Skin of body (tissue), 1 donor: ENCODE measurements at regions not wholly inside any gene's neighbourhood (a gene's known extent, or its start where the extent isn't known, plus 50 kb on each side); places are given as distances from the start of the nearest gene placed in this dataset.

ENCODE experiments used
- DNase-seq: peaks from one replicate; lab custom pipeline; 2025; lab: John Stamatoyannopoulos, UW

GRCh38 chr18:55166260-55166598, 207.0 kb upstream of the CCDC68 start:
- DNase-seq, result no peak

- DNase-seq, result no peak
Measured at GRCh38 chr18:55163550-55163949, 204.3 kb upstream of the CCDC68 start.

GRCh38 chr18:55161916-55162315, 202.7 kb upstream of the CCDC68 start:
- peak; percentile 73 for DNase-seq

- DNase-seq, result no peak
Measured at GRCh38 chr18:55159027-55159426, 199.8 kb upstream of the CCDC68 start.

- DNase-seq, result no peak
Measured at GRCh38 chr18:55158570-55158969, 199.3 kb upstream of the CCDC68 start.

- DNase-seq, result no peak
Measured at GRCh38 chr18:55153346-55153745, 194.1 kb upstream of the CCDC68 start.

- no peak for DNase-seq
Measured at GRCh38 chr18:55152801-55153200, 193.5 kb upstream of the CCDC68 start.

- DNase-seq, result peak; percentile 15
Measured at GRCh38 chr18:55149994-55150393, 190.7 kb upstream of the CCDC68 start.

- no peak for DNase-seq
Measured at GRCh38 chr18:55147791-55148190, 188.5 kb upstream of the CCDC68 start.

- no peak for DNase-seq
Measured at GRCh38 chr18:55144193-55144930, 185.1 kb upstream of the CCDC68 start.

GRCh38 chr18:55142410-55142809, 183.1 kb upstream of the CCDC68 start:
- DNase-seq, result peak; percentile 87

GRCh38 chr18:55141318-55141717, 182.1 kb upstream of the CCDC68 start:
- DNase-seq, result no peak

- DNase-seq, result peak; percentile 86
Measured at GRCh38 chr18:55139836-55140235, 180.6 kb upstream of the CCDC68 start.

GRCh38 chr18:55139307-55139706, 180.0 kb upstream of the CCDC68 start:
- DNase-seq, result no peak

- peak; percentile 80 for DNase-seq
Measured at GRCh38 chr18:55138401-55138800, 179.1 kb upstream of the CCDC68 start.

GRCh38 chr18:55137602-55138001, 178.3 kb upstream of the CCDC68 start:
- no peak for DNase-seq

GRCh38 chr18:55136864-55137263, 177.6 kb upstream of the CCDC68 start:
- no peak for DNase-seq

GRCh38 chr18:55136258-55136657, 177.0 kb upstream of the CCDC68 start:
- no peak for DNase-seq

GRCh38 chr18:55133378-55133777, 174.1 kb upstream of the CCDC68 start:
- no peak for DNase-seq

- no peak for DNase-seq
Measured at GRCh38 chr18:55128437-55128836, 169.2 kb upstream of the CCDC68 start.

GRCh38 chr18:55124078-55124763, 165.0 kb upstream of the CCDC68 start:
- peak; percentile 54 for DNase-seq

- no peak for DNase-seq
Measured at GRCh38 chr18:55123361-55123760, 164.1 kb upstream of the CCDC68 start.
